D341Med (cell line): ENCODE measurements at regions not wholly inside any gene's neighbourhood (a gene's known extent, or its start where the extent isn't known, plus 50 kb on each side); places are given as distances from the start of the nearest gene placed in this dataset.

Experiments
- DNase-seq: peaks from one replicate; pipeline ENCODE4 v3.0.0; 2012; ENCODE audit warnings: low spot score

DNA sequence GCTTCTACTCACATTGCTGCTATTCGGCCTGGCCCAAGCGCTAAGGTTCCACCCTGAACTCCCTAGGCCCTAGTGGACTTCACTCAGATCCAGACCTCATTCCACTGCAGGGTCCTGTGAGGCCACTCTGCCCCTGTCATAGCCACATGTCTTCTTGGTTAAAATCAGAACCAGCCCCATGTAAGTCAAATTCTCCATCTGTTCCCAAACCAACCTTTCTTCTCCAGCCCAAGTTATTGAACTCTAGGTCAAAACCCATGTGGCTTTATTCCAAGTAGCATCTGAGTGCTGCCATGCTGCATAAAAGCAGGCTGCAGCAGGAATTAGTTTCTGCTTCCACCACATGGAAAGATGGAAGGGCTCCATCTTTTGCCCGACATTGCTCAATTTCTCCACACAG is 281.2 kb downstream of the SNX13 start:
- DNase-seq, result no peak

DNA sequence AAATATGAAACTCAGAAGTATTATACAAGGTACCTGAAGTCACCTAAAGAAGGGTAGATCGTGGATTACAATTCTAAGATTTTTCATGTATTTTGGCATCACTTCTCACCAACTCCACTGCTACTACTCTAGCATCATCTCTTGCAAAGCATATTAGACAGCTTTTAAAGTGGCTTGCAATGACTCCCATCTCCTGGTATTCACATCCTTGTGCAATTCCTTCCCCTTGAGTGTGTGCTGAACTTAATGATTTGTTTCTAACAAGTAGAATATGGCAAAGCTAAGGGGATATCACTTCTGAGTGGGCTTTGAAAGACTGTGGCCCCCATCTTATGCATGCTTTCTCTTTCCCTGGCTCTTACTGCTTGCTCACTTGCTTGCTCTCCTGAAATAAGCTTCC is 280.2 kb downstream of the SNX13 start:
- no peak for DNase-seq

DNA sequence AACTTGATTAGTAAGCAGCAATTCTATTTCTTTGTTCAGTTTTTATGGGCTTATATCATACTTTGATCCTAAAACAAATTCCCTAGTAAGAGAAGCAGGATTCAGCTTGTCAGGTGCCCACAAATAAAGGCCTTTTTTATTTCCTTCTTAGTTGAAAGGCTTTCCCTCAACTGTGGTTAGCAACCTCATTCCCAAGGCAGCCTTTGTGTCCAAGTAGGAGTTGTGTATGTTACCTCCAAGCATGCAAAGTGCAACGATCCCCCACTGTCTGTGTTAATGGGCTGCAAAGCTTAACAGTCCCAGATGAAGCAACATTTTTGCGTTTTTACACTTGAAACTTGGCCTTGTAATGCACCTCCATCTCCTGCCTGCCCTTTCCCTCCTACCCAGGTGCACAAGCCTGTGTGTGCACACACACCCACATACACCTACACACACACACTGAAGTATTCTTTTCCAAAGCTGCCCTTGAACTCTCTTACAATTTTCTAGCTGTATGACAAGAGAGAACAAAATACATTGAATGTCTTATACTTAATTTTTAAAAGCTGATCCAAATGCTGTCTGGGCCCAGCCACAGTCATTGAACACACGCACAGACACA is 278.2 kb downstream of the SNX13 start:
- DNase-seq, result no peak

DNA sequence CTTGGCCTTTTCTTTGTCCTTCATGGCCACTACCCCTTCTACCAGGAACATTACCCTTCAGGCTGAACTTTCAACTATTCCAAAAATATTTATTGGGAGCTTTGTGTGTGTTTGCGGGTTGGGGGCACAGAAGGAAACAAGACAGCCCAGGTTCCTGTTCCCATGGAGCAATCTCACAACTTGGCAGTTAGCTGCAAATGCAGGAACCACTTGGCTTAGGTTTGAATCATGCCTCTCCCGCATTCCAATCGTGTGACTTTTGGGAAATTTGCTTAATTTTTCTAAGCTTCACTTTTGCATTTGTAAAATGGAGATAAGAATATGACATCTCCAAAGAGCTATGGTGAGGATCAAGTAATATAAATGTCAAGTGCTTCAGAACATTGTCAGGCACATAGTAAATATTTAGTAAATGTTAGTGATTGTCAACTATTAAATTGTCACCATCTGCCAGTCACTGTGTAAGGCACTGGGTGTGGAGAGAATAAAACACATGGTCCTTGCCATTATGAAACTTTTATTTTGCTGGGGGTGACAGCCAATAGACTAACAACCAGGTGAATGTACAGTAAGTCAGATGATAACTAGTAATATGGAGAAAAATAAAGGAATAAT is 277.1 kb downstream of the SNX13 start:
- DNase-seq, result no peak

DNA sequence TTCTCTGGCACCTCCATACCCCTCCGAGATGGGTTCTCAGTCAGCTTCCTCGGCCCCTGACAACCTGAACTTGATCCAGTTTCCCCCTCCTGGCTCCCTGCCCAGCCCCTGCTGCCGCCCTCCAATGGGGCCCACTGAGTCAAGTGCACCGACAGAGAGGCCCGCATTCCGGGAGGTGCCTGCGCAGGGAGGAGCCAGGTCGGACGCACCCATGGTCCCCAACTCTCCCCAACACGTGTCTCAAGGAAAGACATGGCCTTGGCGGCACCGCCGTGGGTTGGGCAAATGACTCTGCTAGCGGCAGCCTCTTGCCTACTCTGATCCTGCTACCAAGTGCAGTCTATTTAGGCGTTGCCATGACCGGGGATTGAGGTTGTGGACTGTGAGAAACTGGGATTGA is 275.3 kb downstream of the SNX13 start:
- DNase-seq, result no peak

DNA sequence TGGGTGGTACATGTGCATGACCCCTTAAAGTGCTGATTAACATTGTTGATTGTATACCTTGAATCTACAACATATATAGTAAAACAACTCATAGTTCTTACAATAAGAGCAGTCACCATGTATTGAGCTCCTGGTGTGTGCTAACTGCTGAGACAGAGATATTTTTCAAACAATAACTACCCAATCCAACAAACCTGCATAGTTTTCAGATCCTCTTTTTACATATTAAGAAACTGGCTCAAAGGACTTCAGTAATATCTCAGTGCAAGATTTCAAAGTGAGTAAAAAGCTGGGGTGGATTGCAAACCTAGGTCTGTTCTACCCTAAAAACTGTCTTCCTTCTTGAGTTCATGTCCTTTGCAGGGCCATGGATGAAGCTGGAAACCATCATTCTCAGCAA is 272.2 kb downstream of the SNX13 start:
- DNase-seq, result no peak

DNA sequence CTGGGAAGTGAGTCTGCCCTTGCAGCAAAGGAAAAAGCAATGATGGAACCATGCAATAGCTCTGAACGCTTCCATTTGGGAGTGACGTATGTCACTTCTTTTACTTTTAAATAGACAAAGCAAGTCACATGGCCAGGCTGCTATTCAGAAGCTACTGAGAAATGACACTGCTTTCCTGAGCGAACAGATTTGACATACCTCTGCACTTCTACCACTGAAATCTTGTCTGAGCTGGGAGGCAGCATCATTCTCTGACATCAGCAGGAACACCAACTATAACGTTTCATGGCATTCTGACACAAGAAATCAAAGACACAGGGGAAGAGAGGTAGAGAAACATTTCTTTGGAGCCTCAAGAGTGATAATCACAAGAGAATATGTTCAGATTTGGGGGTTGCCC is 271.1 kb downstream of the SNX13 start:
- no peak for DNase-seq

DNA sequence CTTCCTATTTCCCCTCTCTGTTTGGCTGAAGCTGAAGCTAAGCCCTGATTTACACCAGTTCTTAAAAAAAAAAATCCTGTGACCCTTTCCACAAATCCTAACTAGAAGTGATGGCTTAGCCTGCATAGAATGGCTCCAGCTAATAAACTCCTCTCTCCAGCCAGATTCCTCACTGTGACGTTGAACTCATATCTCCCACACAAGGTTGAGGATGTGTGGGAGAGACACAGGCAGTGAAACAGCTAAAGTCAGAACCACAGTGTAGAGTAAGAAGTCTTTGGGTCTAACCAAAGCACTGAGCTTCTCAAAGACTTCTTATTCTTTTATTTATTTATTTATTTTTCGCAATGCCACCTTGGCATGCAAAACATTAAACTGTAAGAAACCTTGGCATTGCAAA is 268.3 kb downstream of the SNX13 start:
- DNase-seq, result no peak

DNA sequence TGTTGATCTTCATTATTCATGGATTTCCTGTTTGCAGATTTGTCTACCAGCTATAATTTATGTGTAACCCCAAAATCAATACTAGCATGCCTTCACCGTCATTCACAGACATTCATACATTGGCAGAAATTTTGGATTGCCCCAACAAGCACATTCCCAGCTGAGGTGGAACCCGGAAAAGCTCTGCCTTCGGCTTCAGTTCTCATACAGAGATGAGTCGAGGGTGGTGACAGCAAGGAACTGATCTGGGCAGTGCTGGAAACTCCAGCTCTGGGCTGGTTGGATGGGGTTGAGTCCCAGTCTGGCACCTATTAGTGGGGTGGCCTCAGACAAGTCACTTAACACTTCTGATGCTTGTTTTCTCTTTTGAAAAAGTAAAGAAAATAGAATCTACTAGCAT is 267.5 kb downstream of the SNX13 start:
- DNase-seq, result no peak

DNA sequence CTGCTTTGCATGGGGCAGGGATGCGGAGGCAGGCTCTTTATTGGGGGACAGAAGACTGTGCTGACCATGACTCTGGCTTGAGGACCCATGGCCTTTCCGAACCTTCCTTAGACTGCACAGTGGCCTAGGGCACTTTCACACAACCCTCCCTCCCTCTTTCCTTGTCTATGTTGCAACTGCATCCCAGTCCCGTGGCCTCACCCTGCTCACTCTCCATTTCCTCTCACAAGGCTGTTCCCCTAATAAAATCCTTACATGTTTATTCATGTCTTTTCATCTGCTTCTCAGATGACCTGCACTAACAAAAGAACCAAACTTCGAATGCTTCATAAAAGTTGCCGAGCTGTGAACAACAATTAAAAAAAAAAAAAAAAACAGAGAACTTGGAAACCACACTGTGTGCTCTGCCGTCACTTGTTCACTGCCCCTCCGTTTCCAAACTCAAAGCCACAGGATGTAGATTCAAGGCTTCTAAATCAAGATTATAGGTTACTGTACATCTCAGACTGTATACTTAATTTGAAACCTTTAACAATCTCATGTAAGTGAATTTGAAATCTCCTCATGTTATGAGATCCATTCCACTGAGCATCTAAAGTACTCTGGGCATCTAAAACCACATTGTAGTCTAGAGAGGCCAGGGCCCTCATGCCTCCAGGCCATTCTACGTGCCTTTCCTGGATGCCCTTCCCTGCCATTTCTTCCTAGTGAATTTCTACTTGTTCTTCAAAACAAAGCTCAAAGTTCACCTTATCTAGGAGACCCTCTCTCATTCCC is 265.9 kb downstream of the SNX13 start:
- DNase-seq, result no peak

DNA sequence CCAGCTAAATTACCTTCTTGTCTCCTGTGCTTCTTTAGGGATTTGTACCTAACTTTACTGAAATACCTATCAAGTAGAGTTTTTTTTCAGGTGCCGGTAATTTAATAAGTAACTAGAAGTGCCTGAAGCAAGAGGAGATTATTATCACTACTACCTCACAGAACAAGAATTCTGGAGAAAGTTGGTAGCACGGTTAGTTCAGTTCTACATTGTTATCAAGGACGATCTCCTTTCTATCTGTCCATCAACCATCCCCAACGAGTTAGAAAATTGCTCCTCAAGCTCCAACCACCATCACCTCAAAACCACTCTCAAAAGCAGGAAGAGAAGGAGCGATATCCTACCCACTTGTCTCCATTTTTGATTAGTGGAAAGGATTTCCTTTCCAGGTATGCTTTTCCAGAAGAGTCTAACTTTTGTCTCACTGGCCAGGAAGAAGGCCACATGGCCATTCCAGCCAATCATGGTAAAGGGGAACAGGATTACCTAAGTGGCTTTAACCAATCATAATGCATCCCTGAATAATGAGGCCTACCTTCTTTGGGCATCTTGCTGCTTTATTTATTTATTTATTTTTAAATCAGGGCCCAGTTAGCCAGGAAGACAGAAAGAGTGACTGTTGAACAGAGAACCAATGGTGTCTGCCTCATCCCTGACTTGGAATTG is 265.2 kb downstream of the SNX13 start:
- DNase-seq, result no peak

DNA sequence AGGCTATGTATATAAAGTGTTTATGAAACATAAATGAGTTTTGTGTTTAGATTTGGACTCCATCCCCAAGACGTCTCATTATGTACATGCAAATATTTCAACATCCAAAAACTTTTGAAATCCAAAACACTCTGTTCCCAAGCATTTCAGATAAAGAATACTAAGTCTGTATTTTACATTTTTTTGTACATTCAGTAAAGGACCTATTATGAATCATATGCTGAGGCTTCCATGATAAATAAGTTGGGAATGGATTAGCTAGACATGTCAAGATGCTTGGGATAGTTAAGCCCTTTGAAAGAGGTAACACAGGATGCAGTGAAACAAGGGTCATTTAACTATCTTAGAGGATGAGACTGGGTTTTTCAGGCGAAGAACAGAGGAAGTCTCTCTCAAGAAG is 262.9 kb downstream of the SNX13 start:
- no peak for DNase-seq

DNA sequence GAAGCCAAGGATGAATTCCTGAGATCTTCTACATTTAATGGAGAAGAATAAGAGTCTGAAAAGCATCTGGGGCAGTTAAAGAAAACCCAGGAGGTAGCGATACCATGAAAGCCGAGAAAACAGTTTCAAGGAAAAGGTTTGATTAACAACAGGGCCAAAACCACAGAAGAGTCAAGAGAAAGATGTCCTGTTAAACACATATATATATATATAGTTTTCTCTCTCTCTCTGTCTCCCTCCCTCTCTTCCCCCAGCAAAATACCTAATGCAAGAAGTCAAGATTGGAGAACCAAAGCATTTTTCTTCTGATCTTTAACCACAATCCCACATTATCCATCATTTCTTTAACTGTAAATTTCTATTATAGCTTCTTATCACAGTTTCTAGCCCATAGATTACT is 261.4 kb downstream of the SNX13 start:
- no peak for DNase-seq

DNA sequence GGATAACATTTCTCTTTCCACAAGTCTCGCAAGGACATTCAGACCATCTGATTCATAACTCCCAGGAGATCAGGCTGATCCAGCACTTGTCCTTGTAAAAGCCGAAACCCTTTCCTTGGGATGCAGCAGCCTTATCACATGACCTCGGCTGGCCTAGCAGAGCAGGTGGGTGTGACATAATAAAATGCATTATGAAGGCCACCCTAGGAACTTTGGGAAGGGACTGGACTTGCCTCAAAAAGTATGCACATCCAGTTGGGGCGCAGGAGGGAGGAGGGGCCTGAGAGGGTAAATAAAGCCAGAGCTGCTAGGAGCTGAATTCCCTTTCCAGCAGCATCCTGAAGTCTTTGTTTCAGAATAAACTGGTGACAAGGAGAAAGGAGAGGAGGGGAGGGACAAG is 260.8 kb downstream of the SNX13 start:
- no peak for DNase-seq

DNA sequence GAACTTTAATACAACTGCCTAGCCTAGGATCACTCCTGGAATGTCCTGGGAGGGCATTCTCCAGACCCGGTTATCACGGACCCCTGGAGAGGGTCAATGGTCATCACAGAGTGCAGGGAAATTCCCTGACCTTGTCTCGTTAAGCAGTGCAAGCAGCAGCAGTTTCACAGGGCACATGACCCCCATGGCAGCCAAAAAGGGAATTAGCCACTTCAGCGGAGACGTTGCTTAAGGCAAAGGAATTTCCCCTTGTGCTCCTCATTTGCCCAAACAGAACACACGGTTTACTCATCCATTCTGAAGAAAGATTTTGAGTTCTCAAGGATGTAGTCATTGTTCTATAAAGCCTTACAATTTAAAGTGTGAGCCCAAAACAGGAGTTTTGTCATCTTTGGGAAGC is 260.3 kb downstream of the SNX13 start:
- no peak for DNase-seq

DNA sequence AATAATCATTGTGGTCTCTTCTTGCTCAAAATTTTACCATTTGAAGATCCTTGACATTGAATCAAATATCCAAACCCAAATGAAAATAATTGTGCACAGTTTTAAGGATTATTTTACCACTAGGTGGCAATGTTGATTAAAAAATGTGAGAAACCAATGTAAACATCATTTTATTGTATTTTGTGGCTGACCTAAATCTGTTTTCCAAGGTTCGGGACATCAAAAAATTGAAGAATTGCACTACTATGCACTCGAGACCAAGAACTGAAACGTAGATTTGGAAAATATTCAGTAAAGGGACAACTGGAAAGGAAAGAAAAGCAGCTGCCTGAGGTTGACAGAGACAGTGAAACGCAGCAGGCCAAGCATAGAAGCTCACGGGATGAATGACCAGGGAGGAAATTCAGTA is 259.3 kb downstream of the SNX13 start:
- DNase-seq, result no peak

DNA sequence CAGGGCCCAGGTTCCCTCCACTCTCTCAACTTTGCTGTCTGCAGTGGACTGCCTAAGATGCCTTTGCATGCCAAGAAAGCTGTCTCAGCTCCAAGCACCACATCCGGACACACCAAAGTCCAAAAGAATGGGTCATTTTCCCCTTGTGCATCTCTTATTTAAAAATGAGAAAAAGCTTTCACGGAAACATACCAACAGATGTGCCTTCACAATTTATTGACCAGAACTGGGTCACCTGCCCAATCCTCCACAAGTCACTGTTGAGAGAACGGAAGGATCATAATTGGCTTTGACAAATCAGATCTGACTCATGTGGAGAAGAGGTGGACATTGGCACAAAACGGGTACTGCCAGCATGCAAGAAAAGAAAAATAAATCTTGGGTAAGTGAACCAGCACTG is 258.3 kb downstream of the SNX13 start:
- DNase-seq, result no peak

DNA sequence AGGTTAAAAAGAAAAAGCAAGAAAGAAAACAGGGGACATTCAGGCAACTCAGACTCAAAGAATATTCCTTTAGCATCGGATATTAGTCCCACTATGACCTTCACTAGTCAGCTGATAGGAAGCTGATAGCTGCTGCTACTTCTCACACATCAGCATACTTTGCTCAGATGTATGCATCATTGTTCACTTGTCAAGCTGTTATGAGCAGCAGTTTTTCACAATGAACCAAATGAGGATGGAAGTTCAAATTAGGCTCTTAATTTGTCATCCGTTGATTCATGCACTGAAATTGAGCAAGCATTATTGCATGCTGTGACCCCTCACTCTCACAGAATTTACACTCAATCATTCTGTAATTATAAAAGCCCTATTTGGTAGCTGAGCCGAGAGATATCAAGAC is 257.7 kb downstream of the SNX13 start:
- DNase-seq, result no peak

DNA sequence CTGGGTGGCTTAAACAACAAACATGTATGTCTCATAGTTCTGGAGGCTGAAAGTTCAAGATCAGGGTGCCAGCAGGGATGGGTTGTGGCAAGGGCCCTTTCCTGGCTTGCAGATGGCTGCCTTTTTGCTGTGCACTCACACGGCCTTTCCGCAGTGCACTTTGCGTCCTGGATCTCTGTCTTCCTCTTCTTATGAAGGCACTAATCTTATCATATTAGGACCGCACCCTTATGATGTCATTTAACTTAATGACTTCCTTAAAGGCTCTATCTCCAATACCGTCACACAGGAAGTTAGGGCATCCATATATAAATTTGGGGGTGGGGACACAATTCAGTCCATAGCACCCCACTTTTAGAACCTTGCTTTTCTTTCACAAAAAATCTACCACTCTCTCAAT is 255.2 kb downstream of the SNX13 start:
- no peak for DNase-seq

DNA sequence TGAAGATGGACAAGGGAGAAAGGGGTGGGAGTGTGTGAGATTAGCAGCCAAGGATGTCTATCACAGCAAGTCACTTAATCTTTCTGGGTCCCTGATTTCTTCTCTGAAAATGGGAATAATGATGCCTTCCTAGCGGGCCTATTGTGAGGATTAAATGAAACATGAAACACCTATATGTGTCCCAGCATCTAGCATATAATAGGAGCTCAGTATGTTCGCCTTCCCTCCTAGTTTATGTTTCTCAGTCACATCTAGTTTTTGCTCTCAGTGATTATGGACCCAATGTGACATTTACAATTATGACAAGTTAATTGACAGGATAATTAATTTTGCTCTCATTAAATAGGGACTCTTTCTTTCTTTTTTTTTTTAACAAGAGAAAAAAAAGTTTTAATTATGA is 252.9 kb downstream of the SNX13 start:
- no peak for DNase-seq

DNA sequence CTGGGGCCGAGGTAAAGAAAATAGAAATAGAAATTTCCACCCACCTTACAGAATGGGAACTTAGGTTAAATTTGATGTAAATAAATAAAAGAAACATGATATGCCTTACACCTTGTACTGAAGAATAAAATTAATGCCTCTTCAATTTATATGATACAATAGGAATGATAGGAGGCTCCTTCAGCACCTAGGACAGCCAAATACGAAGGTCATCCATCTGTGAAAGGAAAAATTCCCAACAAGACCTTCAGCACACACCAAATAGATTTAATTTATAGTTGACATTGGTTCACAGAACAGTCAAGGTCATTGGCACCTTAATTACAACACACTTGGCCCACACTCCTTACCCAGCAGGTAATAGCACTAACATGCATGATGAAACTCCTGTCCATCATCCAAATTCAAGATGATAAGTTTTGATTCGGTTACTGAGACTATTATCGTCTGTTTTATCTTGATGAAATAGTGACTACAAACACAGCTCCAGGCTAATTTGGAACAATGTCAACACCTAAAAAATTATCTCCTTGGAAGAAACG is 250.9 kb downstream of the SNX13 start:
- DNase-seq, result no peak

DNA sequence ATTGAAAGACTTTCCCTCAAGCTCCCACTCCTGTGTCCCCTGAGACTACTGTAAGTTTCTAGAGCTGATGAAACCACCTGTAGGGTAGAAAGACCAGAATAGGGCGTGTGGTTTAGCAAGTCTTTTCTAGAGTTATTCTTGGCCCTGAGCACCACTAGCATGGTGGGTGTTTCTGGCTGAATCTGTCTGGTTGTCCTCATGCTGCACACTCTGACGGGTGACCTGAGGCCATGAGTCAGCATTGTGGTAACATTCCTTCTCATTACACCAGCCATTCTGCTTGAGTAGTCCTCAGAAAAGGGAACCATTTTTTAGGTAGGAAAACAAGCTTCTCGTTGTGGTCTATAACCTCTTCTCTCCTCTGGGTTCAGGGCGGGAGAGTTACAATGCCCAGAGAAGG is 250.3 kb downstream of the SNX13 start:
- DNase-seq, result no peak

DNA sequence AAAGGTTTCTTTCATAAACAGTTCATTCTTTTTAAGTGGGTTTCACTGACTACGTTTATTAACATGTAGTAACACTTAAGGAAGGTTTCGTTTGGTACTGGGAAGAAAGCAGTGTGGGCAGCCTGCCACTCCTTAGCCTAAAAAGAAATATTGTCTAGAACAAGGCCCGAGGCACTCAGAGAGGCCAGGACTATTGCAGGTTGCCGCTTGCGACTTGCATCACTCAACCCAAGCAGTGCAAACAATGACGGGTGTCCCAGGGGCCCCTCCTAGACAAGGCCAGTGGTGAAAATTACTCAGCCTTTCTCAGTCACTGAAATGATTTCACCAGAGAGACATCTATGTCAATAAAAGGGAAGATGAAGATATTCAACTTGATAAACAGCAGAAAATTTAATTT is 243.9 kb downstream of the SNX13 start:
- no peak for DNase-seq
